HG03159 (cell line): ENCODE measurements at regions not wholly inside any gene's neighbourhood (a gene's known extent, or its start where the extent isn't known, plus 50 kb on each side); places are given as distances from the start of the nearest gene placed in this dataset.

Experiments
- ATAC-seq: cut with Tn5 transposase; IDR thresholded peaks from one replicate; pipeline ENCODE4 v1.9.1; 2021; ENCODE audit warnings: mild to moderate bottlenecking, moderate library complexity; ENCODE audit not compliant: unreplicated experiment

GRCh38 chr2:8223695-8224346, 458.0 kb upstream of the ID2 start:
- ATAC-seq: no peak

- ATAC-seq: no peak
Measured at GRCh38 chr2:8224347-8225190, 457.3 kb upstream of the ID2 start.

DNA sequence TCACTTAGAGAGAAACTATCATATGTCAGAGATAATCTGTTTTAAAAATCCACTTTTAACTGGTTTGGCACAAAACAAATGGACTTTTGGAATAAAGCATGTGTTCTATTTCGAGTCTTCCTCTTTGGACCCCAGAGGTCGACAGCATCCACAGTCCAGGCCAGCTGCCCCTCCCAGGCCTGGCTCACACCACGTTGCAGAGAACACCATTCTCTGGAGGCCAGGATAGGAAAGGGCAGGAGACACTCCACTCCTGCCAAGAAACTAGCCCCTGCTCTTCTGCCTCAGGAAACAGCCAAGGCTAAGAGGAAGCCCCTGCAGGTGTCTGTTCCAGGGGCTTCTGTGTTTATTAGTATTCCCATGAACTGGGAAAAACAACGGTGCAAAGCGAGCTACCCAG, 456.6 kb upstream of the ID2 start:
- ATAC-seq: no peak

DNA sequence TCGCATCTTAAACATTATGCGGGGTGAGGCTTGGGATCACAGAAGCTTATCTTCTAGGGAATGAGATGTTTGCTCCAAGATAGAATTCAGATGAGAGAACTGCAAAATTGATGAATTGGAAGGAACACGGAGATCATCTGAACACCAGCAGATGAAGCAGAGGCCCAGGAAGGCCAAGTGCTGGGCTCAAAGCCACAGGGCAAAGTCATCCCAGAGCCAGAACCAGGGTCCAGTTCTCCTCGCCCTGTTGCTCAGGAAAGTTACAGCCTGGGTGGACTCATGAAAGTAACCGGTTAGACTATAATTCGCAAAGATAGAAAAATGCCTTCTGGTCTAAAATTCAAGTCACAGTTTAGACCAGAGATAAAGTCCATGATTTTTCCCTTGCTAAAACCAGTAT, 456.1 kb upstream of the ID2 start:
- no peak for ATAC-seq

DNA sequence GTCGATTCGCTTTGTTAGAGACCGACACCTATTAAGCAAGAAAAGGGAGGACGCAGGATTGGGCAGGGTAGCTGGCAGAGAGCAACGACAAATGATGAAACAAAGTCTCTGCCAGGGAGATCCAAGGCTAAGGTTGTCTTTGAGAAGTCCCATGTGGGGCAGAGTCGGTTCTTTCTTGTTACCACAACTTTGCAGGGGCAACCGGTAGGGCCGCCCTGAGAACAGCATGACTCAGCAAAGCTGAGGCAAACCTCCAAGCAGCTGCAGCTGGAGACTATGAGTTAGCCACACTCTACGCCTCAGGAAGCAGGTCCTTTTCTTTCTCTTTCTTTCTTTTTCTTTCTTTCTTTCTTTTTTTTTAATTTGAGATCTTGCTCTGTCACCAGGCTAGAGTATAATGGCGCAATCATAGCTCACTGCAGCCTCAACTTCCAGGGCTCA, 452.3 kb upstream of the ID2 start:
- ATAC-seq: peak; percentile 85

DNA sequence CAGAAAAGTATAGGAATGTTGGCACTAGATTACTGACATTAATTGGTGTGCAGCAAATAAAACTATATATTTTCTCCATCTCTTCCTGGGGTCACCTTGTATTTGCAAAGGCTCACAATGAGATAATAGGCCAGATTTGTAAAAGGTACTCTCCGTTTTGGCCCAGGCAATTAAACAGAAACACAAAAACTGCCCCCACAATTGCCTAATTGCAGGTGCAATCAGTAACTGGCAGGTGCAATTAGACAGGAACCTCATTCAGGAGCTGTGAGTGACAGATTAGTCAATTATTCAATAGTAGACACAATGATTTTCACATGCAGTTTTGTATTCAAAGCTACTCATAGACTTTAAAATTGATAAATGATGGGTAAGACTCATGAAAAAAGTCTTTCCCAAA, 451.4 kb upstream of the ID2 start:
- ATAC-seq: no peak

GRCh38 chr2:8231902-8232301, 450.0 kb upstream of the ID2 start:
- no peak for ATAC-seq

DNA sequence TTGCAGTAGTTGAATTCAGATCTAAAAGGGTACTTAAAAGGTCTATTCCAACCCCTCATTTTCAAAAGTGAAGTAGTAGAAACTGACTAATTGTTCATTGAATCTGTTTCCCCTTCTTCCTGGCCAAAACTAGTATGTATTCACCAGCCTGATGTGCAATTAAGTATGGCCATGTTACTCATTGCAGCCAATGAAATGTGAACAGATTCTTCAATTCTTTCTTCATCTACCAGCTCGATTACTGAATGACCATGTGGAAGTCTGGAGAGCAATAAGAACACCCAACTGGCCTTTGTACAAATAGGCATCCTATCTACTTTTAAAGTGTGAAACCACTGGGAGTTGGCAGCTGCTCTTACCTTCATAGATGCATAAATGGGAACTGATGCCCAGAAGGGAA, 449.0 kb upstream of the ID2 start:
- no peak for ATAC-seq

DNA sequence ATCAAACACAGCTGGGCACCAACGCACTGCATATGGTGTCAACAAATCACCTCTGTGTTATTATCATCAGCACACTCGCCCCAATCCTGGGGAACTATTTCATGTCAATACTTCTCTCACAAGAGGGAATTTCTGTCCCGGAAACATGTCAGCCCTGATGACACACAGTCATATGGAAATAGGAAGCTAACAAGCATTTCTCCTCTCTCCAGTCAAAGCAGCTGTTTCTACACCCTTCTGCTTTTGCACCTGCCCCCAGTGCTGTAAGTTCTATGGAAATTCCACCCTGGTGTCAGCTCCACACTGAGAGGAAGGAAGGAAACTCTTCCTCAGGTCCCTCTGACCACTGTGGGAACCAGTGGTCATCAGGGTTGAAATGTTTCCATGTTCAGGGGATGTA, 447.6 kb upstream of the ID2 start:
- peak; percentile 38 for ATAC-seq

DNA sequence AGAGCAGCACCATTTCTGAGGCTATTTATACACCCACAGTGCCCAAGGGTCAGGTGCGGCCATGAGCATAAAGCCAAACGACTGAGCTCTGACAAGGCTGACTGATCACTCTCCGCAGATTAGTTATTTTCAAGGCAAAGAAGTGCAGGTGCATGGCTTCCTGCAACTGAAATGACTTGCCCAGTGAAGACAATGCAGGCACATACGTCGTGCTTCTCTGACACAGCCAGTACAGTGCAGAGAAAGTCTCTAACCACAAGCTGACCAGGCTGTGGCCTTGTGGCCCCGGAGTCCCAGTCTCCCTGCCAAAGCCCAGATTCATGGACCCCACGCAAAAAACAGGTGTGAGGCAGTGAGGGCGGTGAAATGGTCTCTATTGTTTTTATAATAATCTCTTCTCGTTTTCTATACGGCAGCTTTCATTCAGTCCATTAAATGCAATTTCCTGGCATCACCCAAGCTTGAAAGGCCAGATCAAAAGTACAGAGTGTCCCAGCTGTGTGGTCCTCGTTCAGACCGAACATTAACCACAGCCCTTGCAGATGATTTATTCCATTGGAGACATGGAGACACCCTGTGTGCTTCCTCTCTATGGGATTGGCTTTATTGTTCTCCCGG, 447.0 kb upstream of the ID2 start:
- ATAC-seq: peak; percentile 94

GRCh38 chr2:8235419-8235818, 446.4 kb upstream of the ID2 start:
- ATAC-seq: no peak

- ATAC-seq: no peak
Measured at GRCh38 chr2:8236391-8236790, 445.5 kb upstream of the ID2 start.

- no peak for ATAC-seq
Measured at GRCh38 chr2:8238521-8239230, 443.2 kb upstream of the ID2 start.

GRCh38 chr2:8239531-8240088, 442.2 kb upstream of the ID2 start:
- ATAC-seq: no peak

DNA sequence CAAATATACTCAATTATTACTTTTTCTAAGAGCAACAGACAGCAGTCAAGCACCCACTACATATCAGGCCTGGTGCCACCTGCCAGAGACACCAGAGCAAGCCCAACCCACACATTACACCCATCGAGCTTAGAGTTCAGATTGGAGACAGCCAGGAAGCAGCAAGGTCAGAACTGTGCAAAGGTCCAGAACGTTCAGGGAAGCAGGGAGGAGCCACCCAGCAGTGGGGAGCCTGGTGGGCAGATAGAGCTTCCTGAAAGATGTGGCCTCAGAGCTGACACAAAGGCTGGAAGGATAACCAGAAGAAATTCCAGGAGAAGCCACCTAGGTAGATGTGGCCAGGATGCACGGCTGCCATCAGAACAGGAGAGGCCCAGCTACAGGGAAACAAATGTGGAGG, 440.5 kb upstream of the ID2 start:
- no peak for ATAC-seq

DNA sequence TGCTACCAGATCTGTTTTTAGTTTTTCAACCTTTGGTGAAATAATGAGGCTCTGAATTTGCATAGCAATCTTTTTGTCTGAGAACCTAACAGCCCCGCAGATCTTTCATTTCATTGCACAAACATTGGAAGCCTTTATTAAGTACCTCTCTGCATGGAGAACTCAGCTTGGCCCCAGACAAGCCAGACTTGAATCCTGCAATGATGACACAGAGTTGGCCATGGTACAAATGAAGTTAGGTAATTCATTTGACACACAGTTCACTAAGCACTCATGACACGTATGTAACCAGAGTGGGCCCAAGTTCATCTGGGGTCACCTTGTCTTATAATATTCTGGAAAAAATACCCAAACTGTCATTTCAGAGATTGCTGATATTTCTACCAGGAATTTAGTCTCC, 439.1 kb upstream of the ID2 start:
- no peak for ATAC-seq

DNA sequence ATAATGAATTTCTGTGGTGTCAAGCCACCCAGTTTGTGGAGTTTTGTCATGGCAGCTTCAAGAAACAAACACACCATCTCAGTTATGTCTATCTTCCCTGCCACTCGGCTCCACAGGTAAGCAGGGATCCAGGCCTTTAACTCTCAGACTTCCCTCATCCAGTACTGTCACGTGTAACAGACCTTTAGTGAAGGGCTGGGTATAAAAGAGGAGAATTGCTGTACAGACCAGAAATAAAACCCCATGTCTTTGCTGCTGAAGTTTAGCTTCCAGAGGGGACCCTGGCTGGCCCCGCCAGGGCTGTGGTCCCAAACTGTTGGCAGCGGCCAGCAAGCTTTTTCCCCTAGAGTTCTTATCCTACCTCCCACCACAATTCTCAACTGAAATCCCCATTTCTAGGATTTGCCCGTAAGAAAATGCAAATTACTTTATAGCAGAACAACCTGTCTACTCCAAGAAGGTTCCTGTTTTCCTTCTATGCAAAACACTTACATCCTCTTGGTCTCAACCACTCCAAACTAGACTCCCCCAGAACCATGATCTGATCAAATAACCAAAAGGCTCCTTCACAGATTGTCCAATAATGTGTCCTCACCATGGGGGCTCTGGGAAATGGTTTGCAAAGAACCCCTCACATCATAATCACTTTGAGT, 438.0 kb upstream of the ID2 start:
- no peak for ATAC-seq

- no peak for ATAC-seq
Measured at GRCh38 chr2:8244639-8245038, 437.2 kb upstream of the ID2 start.

DNA sequence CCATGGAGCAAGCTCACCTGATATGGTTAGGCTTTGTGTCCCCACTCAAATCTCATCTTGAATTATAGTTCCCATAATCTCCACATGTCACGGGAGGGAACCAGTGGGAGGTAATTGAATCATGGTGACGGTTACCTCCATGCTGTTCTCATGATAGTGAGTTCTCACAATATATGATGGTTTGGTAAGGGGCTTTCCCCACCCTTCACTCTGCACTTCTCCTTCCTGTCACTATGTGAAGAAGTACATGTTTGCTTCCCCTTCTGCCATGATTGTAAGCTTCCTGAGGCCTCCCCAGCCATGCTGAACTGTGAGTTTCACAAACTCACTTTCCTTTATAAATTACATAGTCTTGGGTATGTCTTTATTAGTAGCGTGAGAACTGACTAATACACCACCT, 435.7 kb upstream of the ID2 start:
- no peak for ATAC-seq

DNA sequence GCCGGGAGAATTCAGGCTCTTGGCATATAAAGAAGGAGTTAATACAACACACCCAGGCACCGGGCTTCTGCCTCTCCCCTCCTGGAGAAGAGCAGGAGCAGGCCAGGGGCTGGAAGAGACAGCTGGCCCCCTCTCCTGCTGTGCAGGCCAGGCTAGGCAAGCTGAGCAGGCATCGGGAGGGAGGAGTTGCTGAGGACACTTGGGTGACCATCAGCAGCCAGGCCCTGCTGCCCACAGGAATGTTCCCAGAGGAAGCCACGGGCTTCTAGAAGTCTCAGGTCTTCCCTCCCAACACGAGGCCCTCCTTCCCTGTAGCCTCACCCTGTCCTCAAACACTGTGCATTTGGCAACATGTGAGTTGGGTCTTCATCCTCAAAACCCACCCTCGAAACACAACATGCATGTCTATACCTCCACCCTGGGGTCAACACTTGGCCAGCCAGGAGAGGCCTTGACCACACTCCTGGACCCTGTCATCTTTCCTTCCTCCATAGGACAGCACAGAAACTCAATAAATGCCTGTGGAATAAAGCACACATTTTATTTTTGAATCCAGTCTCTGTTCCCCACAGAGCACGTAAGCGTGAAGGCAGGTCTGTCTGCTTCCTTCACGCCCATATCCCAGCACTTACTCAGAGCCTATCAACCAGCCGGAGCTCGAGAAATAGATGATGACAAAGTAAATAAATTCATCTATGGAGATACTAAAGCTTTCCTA, 433.8 kb upstream of the ID2 start:
- no peak for ATAC-seq
